Liver (tissue), 7 donors: ENCODE measurements at regions not wholly inside any gene's neighbourhood (a gene's known extent, or its start where the extent isn't known, plus 50 kb on each side); places are given as distances from the start of the nearest gene placed in this dataset.

Experiments used
- DNase-seq: peaks from one replicate; pipeline ENCODE4 v3.0.0-alpha.2; 2017; ENCODE audit warnings: low spot score
- H3K27ac ChIP-seq, 2 donors: one replicate each; pipeline ENCODE4 v1.7.0; 2013; ENCODE audit warnings: inconsistent platforms in 2 of 2, low read length in 2 of 2, control low read depth in 1 of 2, low read depth in 1 of 2, mild to moderate bottlenecking in 1 of 2
- H3K27me3 ChIP-seq, 4 donors: one replicate each; pipeline versions ENCODE4 v1.6.1 to v1.7.0; 2013; ENCODE audit warnings: low read length in 3 of 4, inconsistent platforms in 1 of 4, mild to moderate bottlenecking in 1 of 4, moderate library complexity in 1 of 4; ENCODE audit not compliant: control insufficient read depth in 4 of 4, insufficient read depth in 4 of 4
- H3K36me3 ChIP-seq, 4 donors: one replicate each; pipeline versions ENCODE4 v1.6.1 to v1.7.0; 2013; ENCODE audit warnings: low read length in 3 of 4, mild to moderate bottlenecking in 3 of 4, low read depth in 1 of 4, moderate library complexity in 1 of 4; ENCODE audit not compliant: control insufficient read depth in 4 of 4, insufficient read depth in 3 of 4
- H3K4me1 ChIP-seq, 4 donors: one replicate each; pipeline versions ENCODE4 v1.6.1 to v1.7.0; 2013; ENCODE audit warnings: low read length in 3 of 4, mild to moderate bottlenecking in 3 of 4, moderate library complexity in 1 of 4; ENCODE audit not compliant: control insufficient read depth in 4 of 4, insufficient read depth in 4 of 4
- H3K4me3 ChIP-seq, 3 donors: one replicate each; pipeline versions ENCODE4 v1.6.1 to v1.7.0; 2013; ENCODE audit warnings: low read length in 3 of 3, control low read depth in 1 of 3, low read depth in 1 of 3, mild to moderate bottlenecking in 1 of 3
- H3K9ac ChIP-seq, 2 donors: one replicate each; pipeline ENCODE4 v1.7.0; 2013; ENCODE audit warnings: low read length in 2 of 2, mild to moderate bottlenecking in 2 of 2, moderate library complexity in 2 of 2, control low read depth in 1 of 2, low read depth in 1 of 2
- H3K9me3 ChIP-seq, 4 donors: one replicate each; pipeline versions ENCODE4 v1.6.1 to v1.7.0; 2013; ENCODE audit warnings: low read length in 3 of 4; ENCODE audit not compliant: control insufficient read depth in 4 of 4
- FOXA2 ChIP-seq: IDR thresholded peaks from 2 replicates; pipeline ENCODE4 v1.6.1; 2016; ENCODE audit warnings: antibody characterized with exemption
- GABPA ChIP-seq, 2 donors: IDR thresholded peaks in 1 of 2; conservative IDR thresholded peaks in 1 of 2; 2 replicates each; pipeline ENCODE4 v1.6.1; 2016; ENCODE audit warnings: antibody characterized with exemption in 2 of 2, mild to moderate bottlenecking in 1 of 2, moderate library complexity in 1 of 2
- HNF4A ChIP-seq, 2 donors: conservative IDR thresholded peaks; 2 replicates each; pipeline ENCODE4 v1.6.1; 2016; ENCODE audit warnings: antibody characterized with exemption in 2 of 2, mild to moderate bottlenecking in 2 of 2
- HNF4G ChIP-seq: IDR thresholded peaks from 2 replicates; pipeline ENCODE4 v1.6.1; 2016; ENCODE audit warnings: antibody characterized with exemption
- JUND ChIP-seq, 2 donors: IDR thresholded peaks; 2 replicates each; pipeline ENCODE4 v1.6.1; 2016; ENCODE audit warnings: antibody characterized with exemption in 2 of 2
- RAD21 ChIP-seq, 2 donors: IDR thresholded peaks; 2 replicates each; pipeline ENCODE4 v1.6.1; 2016; ENCODE audit warnings: antibody characterized with exemption in 2 of 2, mild to moderate bottlenecking in 2 of 2
- RXRA ChIP-seq, 2 donors: IDR thresholded peaks; 2 replicates each; pipeline ENCODE4 v1.6.1; 2017 to 2018; ENCODE audit warnings: antibody characterized with exemption in 2 of 2, mild to moderate bottlenecking in 1 of 2
- SP1 ChIP-seq: IDR thresholded peaks from 2 replicates; pipeline ENCODE4 v1.6.1; 2018; ENCODE audit warnings: antibody characterized with exemption, mild to moderate bottlenecking
- TAF1 ChIP-seq: conservative IDR thresholded peaks from 2 replicates; pipeline ENCODE4 v1.6.1; 2016; ENCODE audit warnings: antibody characterized with exemption, mild to moderate bottlenecking
- WGBS: extraction: QIAGEN DNeasy Blood & Tissue Kit; methylation state at CpG from one replicate; pipeline ENCODE4 v1.1.7; 2013; 5-methylcytosine and 5-hydroxymethylcytosine counted together
- TF ChIP-seq, protein P1 (sequence below): IDR thresholded peaks from 2 replicates; pipeline ENCODE4 v1.6.1; 2016; ENCODE audit warnings: antibody characterized with exemption
- TF ChIP-seq, protein P2 (sequence below): IDR thresholded peaks from 2 replicates; pipeline ENCODE4 v1.6.1; 2016; ENCODE audit warnings: antibody characterized with exemption
- TF ChIP-seq, protein P3 (sequence below): IDR thresholded peaks from 2 replicates; pipeline ENCODE4 v1.6.1; 2016; ENCODE audit warnings: antibody characterized with exemption, mild to moderate bottlenecking
- donor health status: healthy.
- donor health status: healthy.
- donor health status: healthy.
- donor health status: healthy.

GRCh38 chr6:63492476-63492875 is 79.8 kb upstream of the LOC128125822 start:
- no peak for DNase-seq
- Histone ChIP-seq H3K9ac (no peak overlapping the region), H3K4me3 (no peak overlapping the region), H3K4me1 (peaks cover 0 to 7% (median 3%) of the 10 kb centered on the region in 4 donors), H3K27ac (no peak overlapping the region), H3K36me3 (no peaks in the 10 kb centered on the region), H3K9me3 (no peaks in the 10 kb centered on the region), H3K27me3 (no peaks in the 10 kb centered on the region)
- TF ChIP-seq, protein P1, sequence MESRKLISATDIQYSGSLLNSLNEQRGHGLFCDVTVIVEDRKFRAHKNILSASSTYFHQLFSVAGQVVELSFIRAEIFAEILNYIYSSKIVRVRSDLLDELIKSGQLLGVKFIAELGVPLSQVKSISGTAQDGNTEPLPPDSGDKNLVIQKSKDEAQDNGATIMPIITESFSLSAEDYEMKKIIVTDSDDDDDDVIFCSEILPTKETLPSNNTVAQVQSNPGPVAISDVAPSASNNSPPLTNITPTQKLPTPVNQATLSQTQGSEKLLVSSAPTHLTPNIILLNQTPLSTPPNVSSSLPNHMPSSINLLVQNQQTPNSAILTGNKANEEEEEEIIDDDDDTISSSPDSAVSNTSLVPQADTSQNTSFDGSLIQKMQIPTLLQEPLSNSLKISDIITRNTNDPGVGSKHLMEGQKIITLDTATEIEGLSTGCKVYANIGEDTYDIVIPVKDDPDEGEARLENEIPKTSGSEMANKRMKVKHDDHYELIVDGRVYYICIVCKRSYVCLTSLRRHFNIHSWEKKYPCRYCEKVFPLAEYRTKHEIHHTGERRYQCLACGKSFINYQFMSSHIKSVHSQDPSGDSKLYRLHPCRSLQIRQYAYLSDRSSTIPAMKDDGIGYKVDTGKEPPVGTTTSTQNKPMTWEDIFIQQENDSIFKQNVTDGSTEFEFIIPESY: no peak
- TF ChIP-seq FOXA2 (no peak), RAD21 (IDR thresholded peaks at IDR 0.05) (no peak), TAF1 (no peak), RXRA (IDR thresholded peaks at IDR 0.05) (no peak), GABPA (IDR thresholded peaks at IDR 0.05 in 1 of 2, conservative IDR thresholded peaks at IDR 0.05 in 1 of 2) (no peak), JUND (IDR thresholded peaks at IDR 0.05) (no peak), SP1 (no peak)
- TF ChIP-seq, protein P2, sequence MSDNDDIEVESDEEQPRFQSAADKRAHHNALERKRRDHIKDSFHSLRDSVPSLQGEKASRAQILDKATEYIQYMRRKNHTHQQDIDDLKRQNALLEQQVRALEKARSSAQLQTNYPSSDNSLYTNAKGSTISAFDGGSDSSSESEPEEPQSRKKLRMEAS: no peak
- WGBS: 39% methylated on average over 2 of the region's 2 CpGs

GRCh38 chr6:63493557-63493956 is 78.7 kb upstream of the LOC128125822 start:
- peaks cover 0 to 5% (median 1%) of the 10 kb centered on the region in 4 donors for H3K4me1 ChIP-seq
- DNase-seq: no peak
- H3K27me3 ChIP-seq: no peaks in the 10 kb centered on the region
- H3K36me3 ChIP-seq: no peaks in the 10 kb centered on the region
- 81% methylated on average over 1 of the region's 1 CpG for WGBS
- no peak overlapping the region for H3K4me3 ChIP-seq
- H3K9me3 ChIP-seq: no peaks in the 10 kb centered on the region
- no peak overlapping the region for H3K27ac ChIP-seq
- TF ChIP-seq HNF4A (conservative IDR thresholded peaks at IDR 0.05): no peak
- TF ChIP-seq GABPA (IDR thresholded peaks at IDR 0.05 in 1 of 2, conservative IDR thresholded peaks at IDR 0.05 in 1 of 2): no peak
- TF ChIP-seq RAD21 (IDR thresholded peaks at IDR 0.05): no peak
- TF ChIP-seq TAF1: no peak
- TF ChIP-seq, protein P2: no peak
- TF ChIP-seq HNF4G: no peak
- TF ChIP-seq, protein P3, sequence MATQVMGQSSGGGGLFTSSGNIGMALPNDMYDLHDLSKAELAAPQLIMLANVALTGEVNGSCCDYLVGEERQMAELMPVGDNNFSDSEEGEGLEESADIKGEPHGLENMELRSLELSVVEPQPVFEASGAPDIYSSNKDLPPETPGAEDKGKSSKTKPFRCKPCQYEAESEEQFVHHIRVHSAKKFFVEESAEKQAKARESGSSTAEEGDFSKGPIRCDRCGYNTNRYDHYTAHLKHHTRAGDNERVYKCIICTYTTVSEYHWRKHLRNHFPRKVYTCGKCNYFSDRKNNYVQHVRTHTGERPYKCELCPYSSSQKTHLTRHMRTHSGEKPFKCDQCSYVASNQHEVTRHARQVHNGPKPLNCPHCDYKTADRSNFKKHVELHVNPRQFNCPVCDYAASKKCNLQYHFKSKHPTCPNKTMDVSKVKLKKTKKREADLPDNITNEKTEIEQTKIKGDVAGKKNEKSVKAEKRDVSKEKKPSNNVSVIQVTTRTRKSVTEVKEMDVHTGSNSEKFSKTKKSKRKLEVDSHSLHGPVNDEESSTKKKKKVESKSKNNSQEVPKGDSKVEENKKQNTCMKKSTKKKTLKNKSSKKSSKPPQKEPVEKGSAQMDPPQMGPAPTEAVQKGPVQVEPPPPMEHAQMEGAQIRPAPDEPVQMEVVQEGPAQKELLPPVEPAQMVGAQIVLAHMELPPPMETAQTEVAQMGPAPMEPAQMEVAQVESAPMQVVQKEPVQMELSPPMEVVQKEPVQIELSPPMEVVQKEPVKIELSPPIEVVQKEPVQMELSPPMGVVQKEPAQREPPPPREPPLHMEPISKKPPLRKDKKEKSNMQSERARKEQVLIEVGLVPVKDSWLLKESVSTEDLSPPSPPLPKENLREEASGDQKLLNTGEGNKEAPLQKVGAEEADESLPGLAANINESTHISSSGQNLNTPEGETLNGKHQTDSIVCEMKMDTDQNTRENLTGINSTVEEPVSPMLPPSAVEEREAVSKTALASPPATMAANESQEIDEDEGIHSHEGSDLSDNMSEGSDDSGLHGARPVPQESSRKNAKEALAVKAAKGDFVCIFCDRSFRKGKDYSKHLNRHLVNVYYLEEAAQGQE: no peak
- TF ChIP-seq, protein P1: no peak
- no peak for TF ChIP-seq FOXA2
- H3K9ac ChIP-seq: no peak overlapping the region
